ENCODE measurements at regions not wholly inside any gene's neighbourhood (a gene's known extent, or its start where the extent isn't known, plus 50 kb on each side); places are given as distances from the start of the nearest gene placed in this dataset.
"Not testable (repeated sequence)": the region's sequence is repeated elsewhere in the genome, so short reads cannot be mapped to it uniquely, and the experiment has no call there.

GRCh38 chr2:129816813-129817574, 162.5 kb upstream of the RAB6C start:
- no peak for DNase-seq (ENCODE audit: low read depth)

- DNase-seq (ENCODE audit: low read depth), result no peak
Measured at GRCh38 chr2:129819855-129820254, 159.6 kb upstream of the RAB6C start.

GRCh38 chr2:129820908-129821307, 158.6 kb upstream of the RAB6C start:
- DNase-seq (ENCODE audit: low read depth), result no peak

GRCh38 chr2:129821445-129821844, 158.0 kb upstream of the RAB6C start:
- no peak for DNase-seq (ENCODE audit: low read depth)

- DNase-seq (ENCODE audit: low read depth), result no peak
Measured at GRCh38 chr2:129823044-129823443, 156.4 kb upstream of the RAB6C start.

- DNase-seq (ENCODE audit: low read depth), result no peak
Measured at GRCh38 chr2:129827311-129828090, 152.0 kb upstream of the RAB6C start.

GRCh38 chr2:129828792-129829191, 150.7 kb upstream of the RAB6C start:
- DNase-seq (ENCODE audit: low read depth), result no peak

GRCh38 chr2:129829588-129829987, 149.9 kb upstream of the RAB6C start:
- no peak for DNase-seq (ENCODE audit: low read depth)

- no peak for DNase-seq (ENCODE audit: low read depth)
Measured at GRCh38 chr2:129831018-129831417, 148.4 kb upstream of the RAB6C start.

- not testable (repeated sequence) for DNase-seq (ENCODE audit: low read depth)
Measured at GRCh38 chr2:129833465-129833864, 146.0 kb upstream of the RAB6C start.

- DNase-seq (ENCODE audit: low read depth), result no peak
Measured at GRCh38 chr2:129847043-129847442, 132.4 kb upstream of the RAB6C start.

- DNase-seq (ENCODE audit: low read depth), result no peak
Measured at GRCh38 chr2:129849559-129850160, 129.8 kb upstream of the RAB6C start.

GRCh38 chr2:129857200-129857599, 122.3 kb upstream of the RAB6C start:
- DNase-seq (ENCODE audit: low read depth), result no peak

- no peak for DNase-seq (ENCODE audit: low read depth)
Measured at GRCh38 chr2:129859175-129859574, 120.3 kb upstream of the RAB6C start.

GRCh38 chr2:129860088-129860487, 119.4 kb upstream of the RAB6C start:
- no peak for DNase-seq (ENCODE audit: low read depth)

- DNase-seq (ENCODE audit: low read depth), result no peak
Measured at GRCh38 chr2:129861666-129862288, 117.7 kb upstream of the RAB6C start.

GRCh38 chr2:129862668-129863067, 116.8 kb upstream of the RAB6C start:
- DNase-seq (ENCODE audit: low read depth), result no peak

- DNase-seq (ENCODE audit: low read depth), result no peak
Measured at GRCh38 chr2:129863350-129863749, 116.1 kb upstream of the RAB6C start.

- no peak for DNase-seq (ENCODE audit: low read depth)
Measured at GRCh38 chr2:129864719-129865118, 114.7 kb upstream of the RAB6C start.

GRCh38 chr2:129865976-129866375, 113.5 kb upstream of the RAB6C start:
- DNase-seq (ENCODE audit: low read depth), result no peak

GRCh38 chr2:129866391-129866790, 113.1 kb upstream of the RAB6C start:
- DNase-seq (ENCODE audit: low read depth), result no peak

GRCh38 chr2:129868151-129868550, 111.3 kb upstream of the RAB6C start:
- DNase-seq (ENCODE audit: low read depth), result no peak
